Cerebellar nuclear complex (tissue), 1 donor: ENCODE measurements at regions not wholly inside any gene's neighbourhood (a gene's known extent, or its start where the extent isn't known, plus 50 kb on each side); places are given as distances from the start of the nearest gene placed in this dataset.

Experiments used
- DNase-seq, 2 experiments: peaks; one replicate each; lab custom pipeline; 2025; lab: John Stamatoyannopoulos, UW

- no peak for DNase-seq
Measured at GRCh38 chr5:81855591-81855990, 104.7 kb upstream of the SSBP2 start.

- DNase-seq, result peak in 1 of 2 experiments; percentile 56
Measured at GRCh38 chr5:81854915-81855314, 104.0 kb upstream of the SSBP2 start.

- DNase-seq, result no peak
Measured at GRCh38 chr5:81854485-81854884, 103.6 kb upstream of the SSBP2 start.

- DNase-seq, result no peak
Measured at GRCh38 chr5:81853030-81853357, 102.1 kb upstream of the SSBP2 start.

GRCh38 chr5:81852291-81853029, 101.6 kb upstream of the SSBP2 start:
- no peak for DNase-seq

GRCh38 chr5:81851481-81852178, 100.7 kb upstream of the SSBP2 start:
- DNase-seq, result peak; percentile 12 to 77

GRCh38 chr5:81850501-81851357, 99.8 kb upstream of the SSBP2 start:
- no peak for DNase-seq

- no peak for DNase-seq
Measured at GRCh38 chr5:81849770-81850367, 99.0 kb upstream of the SSBP2 start.

- DNase-seq, result no peak
Measured at GRCh38 chr5:81848362-81848880, 97.5 kb upstream of the SSBP2 start.

- DNase-seq, result no peak
Measured at GRCh38 chr5:81846301-81846700, 95.4 kb upstream of the SSBP2 start.

- no peak for DNase-seq
Measured at GRCh38 chr5:81843845-81844244, 92.9 kb upstream of the SSBP2 start.

- no peak for DNase-seq
Measured at GRCh38 chr5:81842795-81843398, 92.0 kb upstream of the SSBP2 start.

- no peak for DNase-seq
Measured at GRCh38 chr5:81839034-81839433, 88.1 kb upstream of the SSBP2 start.

GRCh38 chr5:81838307-81838906, 87.5 kb upstream of the SSBP2 start:
- DNase-seq, result no peak

GRCh38 chr5:81837667-81838306, 86.9 kb upstream of the SSBP2 start:
- no peak for DNase-seq

- DNase-seq, result no peak
Measured at GRCh38 chr5:81835814-81836367, 85.0 kb upstream of the SSBP2 start.

GRCh38 chr5:81834021-81834660, 83.2 kb upstream of the SSBP2 start:
- DNase-seq, result no peak

GRCh38 chr5:81830596-81830995, 79.7 kb upstream of the SSBP2 start:
- no peak for DNase-seq

- DNase-seq, result no peak
Measured at GRCh38 chr5:81829242-81829641, 78.3 kb upstream of the SSBP2 start.

- no peak for DNase-seq
Measured at GRCh38 chr5:81827500-81827899, 76.6 kb upstream of the SSBP2 start.
